Ectodermal cell (in vitro differentiated cells): ENCODE measurements at regions not wholly inside any gene's neighbourhood (a gene's known extent, or its start where the extent isn't known, plus 50 kb on each side); places are given as distances from the start of the nearest gene placed in this dataset.
"Not testable (repeated sequence)": the region's sequence is repeated elsewhere in the genome, so short reads cannot be mapped to it uniquely, and the experiment has no call there.

Source experiments
- H3K27ac ChIP-seq: 2 replicates; pipeline ENCODE4 v1.7.0; 2013; ENCODE audit warnings: mild to moderate bottlenecking, low read depth, low read length; ENCODE audit not compliant: insufficient read depth, poor library complexity, severe bottlenecking
- H3K27me3 ChIP-seq: 2 replicates; pipeline ENCODE4 v1.7.0; 2013; ENCODE audit warnings: mild to moderate bottlenecking, low read length; ENCODE audit not compliant: insufficient read depth, control insufficient read depth, poor library complexity, severe bottlenecking
- H3K36me3 ChIP-seq: one replicate; pipeline ENCODE4 v1.7.0; 2013; ENCODE audit warnings: low read length; ENCODE audit not compliant: control insufficient read depth, insufficient read depth
- H3K4me1 ChIP-seq: one replicate; pipeline ENCODE4 v1.7.0; 2013; ENCODE audit warnings: low read length; ENCODE audit not compliant: control insufficient read depth, insufficient read depth
- H3K4me3 ChIP-seq: 2 replicates; pipeline ENCODE4 v1.7.0; 2013; ENCODE audit warnings: low read depth, low read length, control low read depth; ENCODE audit not compliant: insufficient read depth
- H3K9me3 ChIP-seq: 2 replicates; pipeline ENCODE4 v1.7.0; 2013; ENCODE audit warnings: mild to moderate bottlenecking, low read length, moderate library complexity; ENCODE audit not compliant: control insufficient read depth
- WGBS, 2 experiments: methylation state at CpG; one replicate each; pipeline ENCODE4 v1.1.7; 2013; ENCODE audit warnings: missing lambda C conversion rate in 2 of 2; 5-methylcytosine and 5-hydroxymethylcytosine counted together

GRCh38 chr10:56505555-56505954, 144.5 kb upstream of the ZWINT start:
- H3K36me3 ChIP-seq = no peaks in the 10 kb centered on the region

GRCh38 chr10:56496186-56496486, 135.1 kb upstream of the ZWINT start:
- no peak overlapping the region for H3K4me3 ChIP-seq
- H3K27me3 ChIP-seq = no peaks in the 10 kb centered on the region
- H3K36me3 ChIP-seq = no peaks in the 10 kb centered on the region
- WGBS, 2 experiments = 100% methylated on average over 2 of the region's 2 CpGs; no CpG with 5 or more reads in 1 of the 2 experiments
- H3K27ac ChIP-seq = no peak overlapping the region
- no peaks in the 10 kb centered on the region for H3K9me3 ChIP-seq
- no peaks in the 10 kb centered on the region for H3K4me1 ChIP-seq

More at GRCh38 chr10:56505555-56505954, 144.5 kb upstream of the ZWINT start:
- no peak overlapping the region for H3K4me3 ChIP-seq
- H3K27ac ChIP-seq = no peak overlapping the region
- no peaks in the 10 kb centered on the region for H3K27me3 ChIP-seq
- WGBS, 2 experiments = 92 to 98% methylated on average over 3 of the region's 3 CpGs
- no peaks in the 10 kb centered on the region for H3K9me3 ChIP-seq
- no peaks in the 10 kb centered on the region for H3K4me1 ChIP-seq

GRCh38 chr10:56487746-56488145, 126.7 kb upstream of the ZWINT start:
- WGBS, 2 experiments = 95% methylated on average over 3 of the region's 3 CpGs
- H3K9me3 ChIP-seq = no peaks in the 10 kb centered on the region
- no peaks in the 10 kb centered on the region for H3K36me3 ChIP-seq
- H3K4me3 ChIP-seq = no peak overlapping the region
- no peaks in the 10 kb centered on the region for H3K27me3 ChIP-seq
- H3K27ac ChIP-seq = no peak overlapping the region
- H3K4me1 ChIP-seq = no peaks in the 10 kb centered on the region

GRCh38 chr10:56481521-56482091, 120.5 kb upstream of the ZWINT start:
- H3K4me3 ChIP-seq = no peak overlapping the region
- WGBS, 2 experiments = 68 to 85% methylated on average over 2 of the region's 3 CpGs
- no peaks in the 10 kb centered on the region for H3K27me3 ChIP-seq
- H3K9me3 ChIP-seq = no peaks in the 10 kb centered on the region
- H3K36me3 ChIP-seq = no peaks in the 10 kb centered on the region
- H3K27ac ChIP-seq = no peak overlapping the region
- no peaks in the 10 kb centered on the region for H3K4me1 ChIP-seq

GRCh38 chr10:56472978-56473377, 111.9 kb upstream of the ZWINT start:
- Histone ChIP-seq H3K4me3 (no peak overlapping the region), H3K27me3 (no peaks in the 10 kb centered on the region), H3K36me3 (no peaks in the 10 kb centered on the region), H3K4me1 (no peaks in the 10 kb centered on the region), H3K9me3 (no peaks in the 10 kb centered on the region), H3K27ac (no peak overlapping the region)
- 75 to 100% methylated on average over 1 of the region's 2 CpGs for WGBS, 2 experiments

GRCh38 chr10:56470701-56471100, 109.6 kb upstream of the ZWINT start:
- no peaks in the 10 kb centered on the region for H3K27me3 ChIP-seq
- no peak overlapping the region for H3K4me3 ChIP-seq
- H3K27ac ChIP-seq = no peak overlapping the region
- no peaks in the 10 kb centered on the region for H3K36me3 ChIP-seq
- H3K4me1 ChIP-seq = no peaks in the 10 kb centered on the region
- H3K9me3 ChIP-seq = no peaks in the 10 kb centered on the region
- WGBS, 2 experiments = 80 to 100% methylated on average over 1 of the region's 1 CpG

- H3K27me3 ChIP-seq = no peaks in the 10 kb centered on the region
- H3K4me1 ChIP-seq = no peaks in the 10 kb centered on the region
- no peak overlapping the region for H3K4me3 ChIP-seq
- no peaks in the 10 kb centered on the region for H3K9me3 ChIP-seq
- H3K36me3 ChIP-seq = no peaks in the 10 kb centered on the region
- no peak overlapping the region for H3K27ac ChIP-seq
Observed at GRCh38 chr10:56469482-56469881, 108.4 kb upstream of the ZWINT start.

GRCh38 chr10:56466005-56466404, 104.9 kb upstream of the ZWINT start:
- H3K27me3 ChIP-seq = no peaks in the 10 kb centered on the region
- H3K4me3 ChIP-seq = no peak overlapping the region
- H3K36me3 ChIP-seq = no peaks in the 10 kb centered on the region
- H3K9me3 ChIP-seq = no peaks in the 10 kb centered on the region
- WGBS, 2 experiments = 94% methylated on average over 6 of the region's 6 CpGs
- no peak overlapping the region for H3K27ac ChIP-seq
- H3K4me1 ChIP-seq = no peaks in the 10 kb centered on the region

- Histone ChIP-seq H3K27ac (no peak overlapping the region), H3K27me3 (no peaks in the 10 kb centered on the region), H3K4me3 (no peak overlapping the region), H3K36me3 (no peaks in the 10 kb centered on the region), H3K9me3 (no peaks in the 10 kb centered on the region), H3K4me1 (no peaks in the 10 kb centered on the region)
Observed at GRCh38 chr10:56449770-56450169, 88.7 kb upstream of the ZWINT start.

GRCh38 chr10:56447613-56448012, 86.6 kb upstream of the ZWINT start:
- H3K36me3 ChIP-seq, H3K27ac ChIP-seq, H3K27me3 ChIP-seq, H3K4me3 ChIP-seq, H3K4me1 ChIP-seq, H3K9me3 ChIP-seq: not testable (repeated sequence)
- WGBS, 2 experiments = 92 to 94% methylated on average over 10 of the region's 10 CpGs

GRCh38 chr10:56441337-56441736, 80.3 kb upstream of the ZWINT start:
- not testable (repeated sequence) for H3K4me3 ChIP-seq, H3K4me1 ChIP-seq, H3K9me3 ChIP-seq, H3K27ac ChIP-seq, H3K27me3 ChIP-seq, H3K36me3 ChIP-seq
- 80% methylated on average over 1 of the region's 1 CpG; no CpG with 5 or more reads in 1 of the 2 experiments for WGBS, 2 experiments
